ENCODE measurements at regions not wholly inside any gene's neighbourhood (a gene's known extent, or its start where the extent isn't known, plus 50 kb on each side); places are given as distances from the start of the nearest gene placed in this dataset.

DNA sequence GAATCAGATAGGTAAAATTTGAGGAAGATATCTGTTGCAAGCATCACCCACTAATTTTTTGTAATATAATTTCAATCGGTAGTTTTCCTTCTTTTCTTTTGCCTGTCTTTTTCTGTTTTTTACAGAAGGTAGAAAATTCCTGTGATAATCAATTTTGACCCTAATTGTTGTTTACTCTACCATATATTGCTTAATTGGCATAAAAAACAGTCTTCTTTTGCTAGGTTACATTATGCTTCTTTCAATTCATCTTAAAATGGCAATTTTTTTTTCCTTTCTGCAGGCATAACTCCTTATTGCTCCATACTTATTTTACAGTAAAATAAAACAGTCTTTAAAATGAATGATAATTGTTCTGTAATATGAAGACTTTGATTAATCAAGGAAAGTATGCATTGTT is 286.2 kb upstream of the LRP1B start:
- Histone ChIP-seq H3K36me3 (no peaks in the 10 kb centered on the region), H3K4me3 (no peak overlapping the region), H3K27me3 (no peaks in the 10 kb centered on the region), H3K9me3 (no peaks in the 10 kb centered on the region), H3K4me1 (no peaks in the 10 kb centered on the region), H3K27ac (no peak overlapping the region)
- DNase-seq (no peak), ATAC-seq (no peak)
- intact Hi-C loops (cut with DNase I), result no loop called here
- 87 to 95% (median 94%) methylated on average over 1 of the region's 1 CpG for WGBS, 4 donors
- no peak for TF ChIP-seq POLR2A (IDR thresholded peaks at IDR 0.05)
- TF ChIP-seq, protein P1, sequence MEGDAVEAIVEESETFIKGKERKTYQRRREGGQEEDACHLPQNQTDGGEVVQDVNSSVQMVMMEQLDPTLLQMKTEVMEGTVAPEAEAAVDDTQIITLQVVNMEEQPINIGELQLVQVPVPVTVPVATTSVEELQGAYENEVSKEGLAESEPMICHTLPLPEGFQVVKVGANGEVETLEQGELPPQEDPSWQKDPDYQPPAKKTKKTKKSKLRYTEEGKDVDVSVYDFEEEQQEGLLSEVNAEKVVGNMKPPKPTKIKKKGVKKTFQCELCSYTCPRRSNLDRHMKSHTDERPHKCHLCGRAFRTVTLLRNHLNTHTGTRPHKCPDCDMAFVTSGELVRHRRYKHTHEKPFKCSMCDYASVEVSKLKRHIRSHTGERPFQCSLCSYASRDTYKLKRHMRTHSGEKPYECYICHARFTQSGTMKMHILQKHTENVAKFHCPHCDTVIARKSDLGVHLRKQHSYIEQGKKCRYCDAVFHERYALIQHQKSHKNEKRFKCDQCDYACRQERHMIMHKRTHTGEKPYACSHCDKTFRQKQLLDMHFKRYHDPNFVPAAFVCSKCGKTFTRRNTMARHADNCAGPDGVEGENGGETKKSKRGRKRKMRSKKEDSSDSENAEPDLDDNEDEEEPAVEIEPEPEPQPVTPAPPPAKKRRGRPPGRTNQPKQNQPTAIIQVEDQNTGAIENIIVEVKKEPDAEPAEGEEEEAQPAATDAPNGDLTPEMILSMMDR (IDR thresholded peaks at IDR 0.05), result no peak

DNA sequence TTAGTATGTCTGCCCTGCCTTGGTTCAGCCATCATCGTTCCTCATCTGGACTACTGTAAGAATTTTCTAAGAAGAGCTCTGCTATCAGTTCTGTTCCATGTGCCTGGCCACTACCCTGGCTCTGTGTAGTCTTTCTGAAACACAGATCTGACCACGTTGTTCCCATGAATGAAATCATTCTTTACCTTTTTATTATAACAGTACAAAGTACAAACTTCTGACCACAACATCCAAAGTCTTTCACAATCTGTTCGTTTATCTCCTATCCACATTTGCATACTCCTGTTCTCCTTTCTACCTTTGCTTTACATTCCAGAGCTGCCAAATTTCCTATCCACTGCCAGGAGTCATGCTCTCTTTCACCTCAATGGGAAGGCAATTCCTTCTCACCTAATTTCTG is 284.6 kb upstream of the LRP1B start:
- no peak for TF ChIP-seq POLR2A (IDR thresholded peaks at IDR 0.05)
- TF ChIP-seq, protein P1 (IDR thresholded peaks at IDR 0.05), result no peak
- Histone ChIP-seq H3K4me3 (no peak overlapping the region), H3K27me3 (no peaks in the 10 kb centered on the region), H3K4me1 (no peaks in the 10 kb centered on the region), H3K27ac (no peak overlapping the region), H3K9me3 (no peaks in the 10 kb centered on the region), H3K36me3 (no peaks in the 10 kb centered on the region)
- DNase-seq (no peak), ATAC-seq (no peak)
- WGBS, 4 donors, result 71 to 83% (median 75%) methylated on average over 3 of the region's 3 CpGs
- intact Hi-C loops (cut with DNase I), result no loop called here

DNA sequence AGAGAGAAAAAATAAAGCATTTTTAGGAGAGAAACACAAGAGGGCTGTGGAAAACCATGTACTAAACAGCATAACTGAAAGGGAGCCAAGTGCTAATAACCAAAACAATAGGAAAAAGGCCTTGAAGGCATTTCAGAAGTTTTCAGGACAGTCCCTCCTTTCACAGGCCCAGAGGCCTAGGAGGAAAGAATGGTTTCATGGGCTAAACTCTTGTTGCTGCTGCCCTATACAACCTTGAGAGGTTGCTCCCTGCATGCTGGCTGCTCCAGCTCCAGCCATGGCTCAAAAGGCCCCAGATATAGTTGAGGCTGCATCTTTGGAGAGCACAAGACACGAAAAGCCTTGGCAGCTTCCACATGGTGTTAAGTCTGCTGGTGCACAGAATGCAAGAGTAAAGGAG is 267.4 kb upstream of the LRP1B start:
- H3K27ac ChIP-seq, result no peak overlapping the region
- H3K36me3 ChIP-seq, result no peaks in the 10 kb centered on the region
- no peak for TF ChIP-seq POLR2A (IDR thresholded peaks at IDR 0.05)
- TF ChIP-seq, protein P1 (IDR thresholded peaks at IDR 0.05), result no peak
- no peak overlapping the region for H3K4me3 ChIP-seq
- no peaks in the 10 kb centered on the region for H3K4me1 ChIP-seq
- H3K27me3 ChIP-seq, result no peaks in the 10 kb centered on the region
- WGBS, 4 donors, result 60 to 67% (median 64%) methylated on average over 1 of the region's 1 CpG; no CpG with 5 or more reads in 1 of the 4 donors
- DNase-seq (no peak), ATAC-seq (no peak)
- intact Hi-C loops (cut with DNase I), result no loop called here
- H3K9me3 ChIP-seq, result peaks cover 0 to 22% (median 14%) of the 10 kb centered on the region in 12 donors

GRCh38 chr2:142395291-142395690 is 264.5 kb upstream of the LRP1B start:
- H3K9me3 ChIP-seq, result peaks cover 0 to 12% (median under 1%) of the 10 kb centered on the region in 12 donors
- DNase-seq (no peak), ATAC-seq (no peak)
- H3K4me3 ChIP-seq, result no peak overlapping the region
- no peak overlapping the region for H3K27ac ChIP-seq
- 65 to 71% (median 67%) methylated on average over 1 of the region's 1 CpG for WGBS, 4 donors
- no peak for TF ChIP-seq POLR2A (IDR thresholded peaks at IDR 0.05)
- TF ChIP-seq, protein P1 (IDR thresholded peaks at IDR 0.05), result no peak
- intact Hi-C loops (cut with DNase I), result no loop called here
- H3K36me3 ChIP-seq, result no peaks in the 10 kb centered on the region
- H3K27me3 ChIP-seq, result no peaks in the 10 kb centered on the region
- H3K4me1 ChIP-seq, result no peaks in the 10 kb centered on the region
